PFSK-1 (cell line): ENCODE measurements at regions not wholly inside any gene's neighbourhood (a gene's known extent, or its start where the extent isn't known, plus 50 kb on each side); places are given as distances from the start of the nearest gene placed in this dataset.

Experiments used
- FOXP2 ChIP-seq: optimal IDR thresholded peaks from 2 replicates; pipeline ENCODE3; 2011; ENCODE audit warnings: borderline replicate concordance, control low read depth, inconsistent platforms; ENCODE audit not compliant: insufficient read depth; ENCODE audit errors: extremely low read length, extremely low read depth
- POLR2AphosphoS5 ChIP-seq: IDR thresholded peaks from 2 replicates; pipeline ENCODE4 v1.6.1; 2012; ENCODE audit warnings: low read depth, mild to moderate bottlenecking, control low read depth, low read length, moderate library complexity
- SIN3A ChIP-seq: IDR thresholded peaks from 2 replicates; pipeline ENCODE4 v1.6.1; 2012; ENCODE audit warnings: mild to moderate bottlenecking, low read length, moderate library complexity, borderline replicate concordance; ENCODE audit not compliant: insufficient read depth
- TAF1 ChIP-seq: IDR thresholded peaks from 2 replicates; pipeline ENCODE4 v1.6.1; 2012; ENCODE audit warnings: low read length, control low read depth, borderline replicate concordance; ENCODE audit not compliant: insufficient read depth
- TF ChIP-seq, protein P1 (sequence below), 2 experiments: IDR thresholded peaks; 2 replicates each; pipeline versions ENCODE4 v1.6.1 to v1.8.0; 2011 to 2012; ENCODE audit warnings: low read depth in 2 of 2, low read length in 2 of 2, control low read depth in 1 of 2, inconsistent platforms in 1 of 2, mild to moderate bottlenecking in 1 of 2, moderate library complexity in 1 of 2; ENCODE audit not compliant: insufficient read depth in 1 of 2

DNA sequence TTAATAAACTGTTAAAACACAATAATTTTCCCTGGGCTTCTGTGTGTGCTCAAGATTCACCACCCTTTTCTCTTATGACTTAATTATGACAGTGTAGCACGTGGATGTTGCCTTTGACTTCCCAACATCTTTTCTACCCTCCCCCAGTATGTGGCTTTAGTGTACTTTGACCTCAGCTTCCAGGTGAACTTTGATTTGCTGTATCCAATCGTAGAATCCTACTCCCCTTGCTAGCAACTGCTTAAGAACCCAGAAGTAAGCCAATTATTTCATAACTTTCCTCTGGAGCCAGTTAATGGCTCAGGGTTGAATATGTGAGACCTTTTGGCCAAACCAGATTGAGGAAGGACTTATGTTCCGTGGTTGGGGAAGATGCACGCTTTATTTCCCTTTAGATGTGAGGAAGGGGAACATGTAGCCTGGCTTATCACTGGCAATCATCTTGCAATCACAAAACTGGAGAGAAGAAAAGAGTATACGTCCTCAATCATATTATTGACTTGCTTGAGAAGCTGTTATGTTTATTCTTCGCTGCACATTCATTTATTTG lies 259.6 kb upstream of the ATP2B1 start:
- TF ChIP-seq TAF1 (no peak), FOXP2 (no peak), POLR2AphosphoS5 (no peak), SIN3A (no peak)
- TF ChIP-seq, protein P1, sequence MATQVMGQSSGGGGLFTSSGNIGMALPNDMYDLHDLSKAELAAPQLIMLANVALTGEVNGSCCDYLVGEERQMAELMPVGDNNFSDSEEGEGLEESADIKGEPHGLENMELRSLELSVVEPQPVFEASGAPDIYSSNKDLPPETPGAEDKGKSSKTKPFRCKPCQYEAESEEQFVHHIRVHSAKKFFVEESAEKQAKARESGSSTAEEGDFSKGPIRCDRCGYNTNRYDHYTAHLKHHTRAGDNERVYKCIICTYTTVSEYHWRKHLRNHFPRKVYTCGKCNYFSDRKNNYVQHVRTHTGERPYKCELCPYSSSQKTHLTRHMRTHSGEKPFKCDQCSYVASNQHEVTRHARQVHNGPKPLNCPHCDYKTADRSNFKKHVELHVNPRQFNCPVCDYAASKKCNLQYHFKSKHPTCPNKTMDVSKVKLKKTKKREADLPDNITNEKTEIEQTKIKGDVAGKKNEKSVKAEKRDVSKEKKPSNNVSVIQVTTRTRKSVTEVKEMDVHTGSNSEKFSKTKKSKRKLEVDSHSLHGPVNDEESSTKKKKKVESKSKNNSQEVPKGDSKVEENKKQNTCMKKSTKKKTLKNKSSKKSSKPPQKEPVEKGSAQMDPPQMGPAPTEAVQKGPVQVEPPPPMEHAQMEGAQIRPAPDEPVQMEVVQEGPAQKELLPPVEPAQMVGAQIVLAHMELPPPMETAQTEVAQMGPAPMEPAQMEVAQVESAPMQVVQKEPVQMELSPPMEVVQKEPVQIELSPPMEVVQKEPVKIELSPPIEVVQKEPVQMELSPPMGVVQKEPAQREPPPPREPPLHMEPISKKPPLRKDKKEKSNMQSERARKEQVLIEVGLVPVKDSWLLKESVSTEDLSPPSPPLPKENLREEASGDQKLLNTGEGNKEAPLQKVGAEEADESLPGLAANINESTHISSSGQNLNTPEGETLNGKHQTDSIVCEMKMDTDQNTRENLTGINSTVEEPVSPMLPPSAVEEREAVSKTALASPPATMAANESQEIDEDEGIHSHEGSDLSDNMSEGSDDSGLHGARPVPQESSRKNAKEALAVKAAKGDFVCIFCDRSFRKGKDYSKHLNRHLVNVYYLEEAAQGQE (IDR thresholded peaks at IDR 0.05; ENCODE audit: insufficient read depth in 1 of 2, low read depth in 2 of 2, low read length in 2 of 2), result no peak

DNA sequence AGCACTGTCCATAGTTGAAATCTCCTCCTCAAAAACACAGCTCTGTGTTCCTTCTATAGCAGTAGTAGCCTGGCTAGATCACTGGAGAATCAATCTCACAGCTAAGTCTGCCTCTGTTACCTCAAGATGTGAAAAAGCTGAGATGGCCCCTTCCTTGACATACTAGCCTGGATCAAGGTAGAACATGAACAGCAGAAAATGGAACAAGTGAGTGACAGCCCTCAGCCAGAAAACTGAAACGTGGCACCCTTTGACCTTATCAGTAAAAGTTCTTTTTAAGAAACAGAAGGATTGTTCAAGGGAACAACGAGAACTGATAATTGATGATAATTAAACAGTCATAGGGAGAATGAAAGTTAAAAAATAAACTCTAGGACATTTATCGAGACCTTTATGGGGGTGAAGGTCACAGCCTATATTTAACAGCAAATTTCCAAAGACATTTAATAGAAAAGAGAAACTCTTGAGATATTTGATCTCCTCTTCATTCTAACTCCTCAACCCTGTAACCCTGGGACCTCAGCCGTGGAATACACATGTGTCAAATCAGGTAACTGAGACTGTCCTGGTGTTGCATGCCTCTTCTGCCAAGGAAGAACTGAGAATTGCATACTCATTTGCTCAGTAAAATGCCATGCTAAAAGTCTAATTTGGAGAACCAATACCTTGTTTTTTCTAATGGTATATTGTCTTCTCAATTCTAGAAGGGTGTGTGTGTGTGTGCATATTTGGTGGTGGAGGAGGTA lies 258.0 kb upstream of the ATP2B1 start:
- no peak for TF ChIP-seq POLR2AphosphoS5
- no peak for TF ChIP-seq FOXP2
- no peak for TF ChIP-seq SIN3A
- TF ChIP-seq, protein P1 (IDR thresholded peaks at IDR 0.05; ENCODE audit: insufficient read depth in 1 of 2, low read depth in 2 of 2, low read length in 2 of 2), result no peak
- no peak for TF ChIP-seq TAF1

DNA sequence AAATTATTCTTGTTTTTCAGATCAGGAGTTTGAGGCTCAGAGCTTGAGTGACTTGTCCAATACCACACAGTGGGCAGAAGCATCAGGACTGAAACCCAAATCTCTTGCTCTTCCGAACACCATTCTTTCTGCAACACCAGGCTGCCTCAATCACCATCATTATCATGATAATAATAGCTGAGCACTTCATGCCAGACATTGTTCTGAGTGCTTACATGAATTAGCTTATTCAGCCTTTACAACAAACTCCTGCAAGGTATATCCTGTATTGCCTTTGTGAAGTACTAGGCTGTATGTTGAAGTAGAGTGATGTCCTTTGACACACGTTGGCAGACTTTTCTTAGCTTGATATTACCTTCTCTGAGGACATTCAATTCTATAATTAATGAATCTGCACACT lies 257.4 kb upstream of the ATP2B1 start:
- TF ChIP-seq, protein P1 (IDR thresholded peaks at IDR 0.05; ENCODE audit: insufficient read depth in 1 of 2, low read depth in 2 of 2, low read length in 2 of 2), result no peak
- TF ChIP-seq TAF1, result no peak
- TF ChIP-seq FOXP2, result no peak
- no peak for TF ChIP-seq SIN3A
- TF ChIP-seq POLR2AphosphoS5, result no peak

DNA sequence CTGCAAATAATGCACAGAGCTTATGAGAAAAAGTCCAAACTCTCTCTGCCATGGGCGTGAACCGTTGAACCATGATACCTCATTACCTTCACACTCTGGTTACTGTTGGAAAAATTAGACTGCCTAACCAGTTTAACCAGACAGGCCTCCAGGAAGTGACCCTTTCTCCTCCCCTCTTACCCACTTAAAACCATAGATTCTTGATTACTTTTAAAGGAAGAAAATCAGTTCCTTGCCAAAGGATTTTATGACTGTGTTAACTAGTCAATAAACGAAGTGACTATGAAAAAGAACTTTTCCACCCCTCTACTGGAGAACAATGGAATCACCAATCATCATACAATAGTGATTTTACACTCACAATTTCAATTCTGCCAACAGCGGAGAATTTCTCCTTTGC lies 254.0 kb upstream of the ATP2B1 start:
- TF ChIP-seq, protein P1 (IDR thresholded peaks at IDR 0.05; ENCODE audit: insufficient read depth in 1 of 2, low read depth in 2 of 2, low read length in 2 of 2), result no peak
- TF ChIP-seq TAF1 (no peak), POLR2AphosphoS5 (no peak), SIN3A (no peak), FOXP2 (no peak)
